ENCODE measurements at regions not wholly inside any gene's neighbourhood (a gene's known extent, or its start where the extent isn't known, plus 50 kb on each side); places are given as distances from the start of the nearest gene placed in this dataset.

GRCh38 chr5:32842813-32843530, 131.9 kb downstream of the NPR3 start:
- peak overlapping the region; percentile 75 for H3K27ac ChIP-seq
- TF ChIP-seq CTCF (conservative IDR thresholded peaks at IDR 0.05) = no peak

- no peak for TF ChIP-seq ZFX (IDR thresholded peaks at IDR 0.05)
- TF ChIP-seq CTCF (conservative IDR thresholded peaks at IDR 0.05) = no peak
- peak overlapping the region; percentile 75 for H3K27ac ChIP-seq
Measured at GRCh38 chr5:32843531-32843895, 132.4 kb downstream of the NPR3 start.

- no peak overlapping the region for H3K27ac ChIP-seq
- no peak for TF ChIP-seq ZFX (IDR thresholded peaks at IDR 0.05)
- no peak for TF ChIP-seq CTCF (conservative IDR thresholded peaks at IDR 0.05)
Measured at GRCh38 chr5:32845171-32845570, 134.1 kb downstream of the NPR3 start.

GRCh38 chr5:32848120-32848519, 137.0 kb downstream of the NPR3 start:
- no peak overlapping the region for H3K27ac ChIP-seq
- TF ChIP-seq CTCF (conservative IDR thresholded peaks at IDR 0.05) = no peak
- no peak for TF ChIP-seq ZFX (IDR thresholded peaks at IDR 0.05)

- TF ChIP-seq CTCF (conservative IDR thresholded peaks at IDR 0.05) (no peak), ZFX (IDR thresholded peaks at IDR 0.05) (no peak)
- no peak overlapping the region for H3K27ac ChIP-seq
Measured at GRCh38 chr5:32848681-32849080, 137.6 kb downstream of the NPR3 start.

- H3K27ac ChIP-seq = no peak overlapping the region
- TF ChIP-seq ZFX (IDR thresholded peaks at IDR 0.05) (no peak), CTCF (conservative IDR thresholded peaks at IDR 0.05) (no peak)
Measured at GRCh38 chr5:32850817-32851496, 139.8 kb downstream of the NPR3 start.

GRCh38 chr5:32851559-32852173, 140.5 kb downstream of the NPR3 start:
- TF ChIP-seq ZFX (IDR thresholded peaks at IDR 0.05) (no peak), CTCF (conservative IDR thresholded peaks at IDR 0.05) (no peak)
- H3K27ac ChIP-seq = no peak overlapping the region
